ENCODE measurements at regions not wholly inside any gene's neighbourhood (a gene's known extent, or its start where the extent isn't known, plus 50 kb on each side); places are given as distances from the start of the nearest gene placed in this dataset.

DNA sequence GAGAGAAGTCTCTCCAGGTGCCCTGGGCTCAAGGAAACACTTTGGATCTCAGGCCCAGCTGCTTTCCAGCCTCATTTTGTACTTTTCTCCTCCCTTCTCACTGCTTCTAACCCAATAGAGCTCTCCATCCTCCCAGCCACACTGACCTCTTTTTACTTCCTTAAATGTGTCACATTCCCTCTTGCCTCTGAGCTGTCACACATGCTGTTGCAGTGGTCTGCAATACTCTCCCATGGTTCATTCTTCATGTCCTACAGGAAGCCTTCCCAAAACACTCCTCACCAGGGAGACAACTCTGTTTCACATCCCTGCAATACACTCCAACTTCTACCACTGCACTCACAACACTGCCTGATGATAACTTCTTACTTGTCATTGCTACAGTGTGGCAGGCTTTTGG, 242.1 kb upstream of the DYNLRB2 start:
- Histone ChIP-seq H3K27me3 (ENCODE audit: insufficient read depth, low read length) (no peaks in the 10 kb centered on the region), H4K20me1 (ENCODE audit: control insufficient read depth, insufficient read depth, insufficient read length) (no peaks in the 10 kb centered on the region), H3K4ac (ENCODE audit: low read depth, low read length) (no peak overlapping the region), H3K56ac (ENCODE audit: insufficient read length, low read depth, low read length) (no peak overlapping the region), H3K4me2 (ENCODE audit: insufficient read depth, insufficient read length, low read length) (no peak overlapping the region), H3K14ac (ENCODE audit: insufficient read depth, low read length) (no peak overlapping the region), H2BK5ac (ENCODE audit: insufficient read length, low read length) (no peak overlapping the region), H3K9ac (ENCODE audit: extremely low read depth, insufficient read length, low read length) (no peak overlapping the region), H3K79me2 (ENCODE audit: insufficient read depth, low read length) (no peaks in the 10 kb centered on the region), H2BK120ac (ENCODE audit: low read depth, low read length, poor library complexity, severe bottlenecking) (no peak overlapping the region), H2BK15ac (ENCODE audit: low read depth, low read length) (no peak overlapping the region), H2BK12ac (ENCODE audit: insufficient read length, low read depth, low read length) (no peak overlapping the region), H4K8ac (replicated peaks; ENCODE audit: insufficient read length, low read depth, low read length) (no peak overlapping the region), H3T11ph (ENCODE audit: low read length) (no peak overlapping the region), H3K18ac (ENCODE audit: insufficient read length, low read depth, low read length) (no peak overlapping the region), H3K4me1 (ENCODE audit: insufficient read depth, low read length) (no peaks in the 10 kb centered on the region), H3K23me2 (ENCODE audit: insufficient read length, low read depth, low read length, poor library complexity, severe bottlenecking) (no peaks in the 10 kb centered on the region), H2BK20ac (ENCODE audit: low read depth, low read length, poor library complexity, severe bottlenecking) (no peak overlapping the region), H4K5ac (ENCODE audit: insufficient read length, low read depth, low read length) (no peak overlapping the region), H3K79me1 (ENCODE audit: insufficient read depth, low read depth, low read length, poor library complexity, severe bottlenecking) (no peaks in the 10 kb centered on the region), H3K9me3 (ENCODE audit: control insufficient read depth, low read depth, low read length) (no peaks in the 10 kb centered on the region), H3K23ac (ENCODE audit: insufficient read length, low read depth, low read length) (no peak overlapping the region), H2AK5ac (ENCODE audit: insufficient read length, low read length) (no peak overlapping the region), H2AFZ (ENCODE audit: low read length) (no peak overlapping the region), H3K27ac (ENCODE audit: insufficient read length, low read depth, low read length) (no peak overlapping the region), H4K91ac (ENCODE audit: insufficient read length, low read depth, low read length) (no peak overlapping the region)
- TF ChIP-seq, protein P1, sequence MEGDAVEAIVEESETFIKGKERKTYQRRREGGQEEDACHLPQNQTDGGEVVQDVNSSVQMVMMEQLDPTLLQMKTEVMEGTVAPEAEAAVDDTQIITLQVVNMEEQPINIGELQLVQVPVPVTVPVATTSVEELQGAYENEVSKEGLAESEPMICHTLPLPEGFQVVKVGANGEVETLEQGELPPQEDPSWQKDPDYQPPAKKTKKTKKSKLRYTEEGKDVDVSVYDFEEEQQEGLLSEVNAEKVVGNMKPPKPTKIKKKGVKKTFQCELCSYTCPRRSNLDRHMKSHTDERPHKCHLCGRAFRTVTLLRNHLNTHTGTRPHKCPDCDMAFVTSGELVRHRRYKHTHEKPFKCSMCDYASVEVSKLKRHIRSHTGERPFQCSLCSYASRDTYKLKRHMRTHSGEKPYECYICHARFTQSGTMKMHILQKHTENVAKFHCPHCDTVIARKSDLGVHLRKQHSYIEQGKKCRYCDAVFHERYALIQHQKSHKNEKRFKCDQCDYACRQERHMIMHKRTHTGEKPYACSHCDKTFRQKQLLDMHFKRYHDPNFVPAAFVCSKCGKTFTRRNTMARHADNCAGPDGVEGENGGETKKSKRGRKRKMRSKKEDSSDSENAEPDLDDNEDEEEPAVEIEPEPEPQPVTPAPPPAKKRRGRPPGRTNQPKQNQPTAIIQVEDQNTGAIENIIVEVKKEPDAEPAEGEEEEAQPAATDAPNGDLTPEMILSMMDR (conservative IDR thresholded peaks at IDR 0.05) = no peak
- no peak for DNase-seq
- H3K4me1 Mint-ChIP-seq = peaks cover 0 to 4% of the 10 kb centered on the region in 2 experiments; a peak in 1 of 4 replicates
- H3K9me3 Mint-ChIP-seq = peaks cover 0 to 2% of the 10 kb centered on the region in 2 experiments; a peak in 3 of 5 replicates
- H3K27ac Mint-ChIP-seq = no peak overlapping the region
- no peaks in the 10 kb centered on the region for H3K36me3 Mint-ChIP-seq (ENCODE audit: insufficient read depth in 1 of 3, low read depth in 3 of 3)
- H3K27me3 Mint-ChIP-seq (ENCODE audit: low read depth) = no peaks in the 10 kb centered on the region
- H3K4me3 Mint-ChIP-seq = no peak overlapping the region

Data from H9 (cell line).